T-helper 2 cell treated with Interferon-gamma antibody and Interleukin-4, amounts not matched to agents 5 μg/mL and 100 μg/mL, for 36 hours (primary cell): ENCODE measurements at regions not wholly inside any gene's neighbourhood (a gene's known extent, or its start where the extent isn't known, plus 50 kb on each side); places are given as distances from the start of the nearest gene placed in this dataset.
"Not testable (repeated sequence)": the region's sequence is repeated elsewhere in the genome, so short reads cannot be mapped to it uniquely, and the experiment has no call there.

Experiments
- DNase-seq: peaks from one replicate; pipeline ENCODE4 v3.0.0; 2021; ENCODE audit warnings: low spot score
- H3K27ac Mint-ChIP-seq: one replicate; pipeline ENCODE4 v1.8.0; 2021; ENCODE audit warnings: mild to moderate bottlenecking, mixed read lengths
- H3K27me3 Mint-ChIP-seq: one replicate; pipeline ENCODE4 v1.8.0; 2021; ENCODE audit warnings: low read depth, mixed read lengths
- H3K36me3 Mint-ChIP-seq: one replicate; pipeline ENCODE4 v1.8.0; 2021; ENCODE audit warnings: low read depth, mixed read lengths
- H3K4me1 Mint-ChIP-seq: one replicate; pipeline ENCODE4 v1.8.0; 2021; ENCODE audit warnings: low read depth, mixed read lengths
- H3K4me3 Mint-ChIP-seq: one replicate; pipeline ENCODE4 v1.8.0; 2022; ENCODE audit warnings: mild to moderate bottlenecking, moderate library complexity, mixed read lengths
- H3K9me3 Mint-ChIP-seq: one replicate; pipeline ENCODE4 v1.8.0; 2021; ENCODE audit warnings: mixed read lengths

DNA sequence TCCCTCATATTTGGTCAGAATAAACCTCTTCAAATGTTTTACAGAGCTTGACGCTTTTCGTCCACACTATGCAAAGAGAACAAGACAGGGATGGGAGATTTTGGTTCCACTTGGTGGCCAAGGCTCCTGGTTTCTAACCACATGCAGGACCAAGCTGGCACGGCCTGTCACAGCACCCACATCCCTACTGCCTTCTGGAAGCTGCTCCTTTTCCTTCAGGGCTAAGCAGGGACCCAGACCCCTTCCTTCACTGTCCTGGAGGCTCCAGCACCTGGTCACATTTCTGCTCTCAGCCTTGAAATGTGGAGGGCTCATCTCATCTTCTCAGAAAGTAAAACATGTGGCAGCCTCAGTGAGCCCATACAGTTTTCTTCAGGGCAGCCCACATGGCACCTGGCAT is 50.4 kb upstream of the ARHGEF7 start:
- no peak overlapping the region for H3K27ac Mint-ChIP-seq
- DNase-seq, result no peak
- H3K4me3 Mint-ChIP-seq, result no peak overlapping the region
- peaks cover 55% of the 10 kb centered on the region for H3K27me3 Mint-ChIP-seq
- no peaks in the 10 kb centered on the region for H3K36me3 Mint-ChIP-seq
- peaks cover 5% of the 10 kb centered on the region for H3K4me1 Mint-ChIP-seq
- H3K9me3 Mint-ChIP-seq, result no peaks in the 10 kb centered on the region

DNA sequence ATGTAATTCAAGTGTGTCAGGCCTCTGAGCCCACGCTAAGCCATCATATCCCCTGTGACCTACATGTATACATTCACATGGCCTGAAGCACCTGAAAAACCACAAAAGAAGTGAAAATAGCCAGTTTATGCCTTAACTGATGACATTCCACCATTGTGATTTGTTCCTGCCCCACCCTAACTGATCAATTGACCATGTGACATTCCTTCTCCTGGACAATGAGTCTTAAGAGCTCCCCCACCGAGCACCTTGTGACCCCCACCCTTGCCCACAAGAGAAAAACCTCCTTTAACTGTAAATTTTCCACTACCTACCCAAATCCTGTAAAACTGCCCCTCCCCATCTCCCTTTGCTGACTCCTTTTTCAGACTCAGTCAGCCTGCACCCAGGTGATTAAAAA is 52.1 kb upstream of the ARHGEF7 start:
- Mint-ChIP-seq H3K27ac (no peak overlapping the region), H3K36me3 (no peaks in the 10 kb centered on the region), H3K9me3 (no peaks in the 10 kb centered on the region), H3K4me3 (no peak overlapping the region), H3K27me3 (peaks cover 51% of the 10 kb centered on the region), H3K4me1 (peaks cover 5% of the 10 kb centered on the region)
- no peak for DNase-seq

GRCh38 chr13:111062305-111062704 is 52.8 kb upstream of the ARHGEF7 start:
- peaks cover 2% of the 10 kb centered on the region for H3K4me1 Mint-ChIP-seq
- H3K36me3 Mint-ChIP-seq, result no peaks in the 10 kb centered on the region
- H3K27me3 Mint-ChIP-seq, result peaks cover 54% of the 10 kb centered on the region
- no peak overlapping the region for H3K27ac Mint-ChIP-seq
- no peaks in the 10 kb centered on the region for H3K9me3 Mint-ChIP-seq
- no peak overlapping the region for H3K4me3 Mint-ChIP-seq
- DNase-seq, result no peak

DNA sequence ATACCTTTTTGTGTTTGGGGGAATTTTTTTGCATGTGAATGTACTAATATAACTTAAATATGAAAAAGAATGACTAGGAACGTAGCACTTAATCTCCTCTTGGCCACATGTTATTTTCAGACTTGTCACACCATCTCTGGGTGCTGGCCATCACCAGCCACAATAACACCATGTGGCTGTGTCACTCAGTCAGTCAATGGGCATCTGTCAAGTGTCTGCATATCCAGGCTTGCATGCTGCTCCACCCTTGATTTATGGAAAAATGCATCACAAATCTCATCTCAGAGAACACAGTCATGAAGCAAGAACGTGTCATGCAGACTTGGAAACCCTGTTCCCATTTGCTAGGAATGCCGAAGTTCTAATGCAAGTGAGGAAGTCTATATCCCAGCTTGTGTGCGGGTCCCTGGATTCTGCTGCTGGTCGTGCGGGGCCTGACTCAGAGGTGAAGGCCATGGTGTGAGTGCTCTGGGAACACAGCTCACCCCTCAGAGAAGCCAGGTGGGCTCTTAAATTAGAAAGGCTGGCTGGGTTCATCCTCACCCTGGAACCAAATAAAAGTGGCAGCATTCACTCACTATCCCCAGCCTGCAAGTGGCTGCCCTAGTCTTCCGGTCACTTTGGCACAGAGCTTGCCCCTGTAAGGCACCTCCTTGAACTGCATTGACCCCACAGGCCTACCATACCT is 53.6 kb upstream of the ARHGEF7 start:
- DNase-seq, result no peak
- no peak overlapping the region for H3K27ac Mint-ChIP-seq
- no peaks in the 10 kb centered on the region for H3K9me3 Mint-ChIP-seq
- peaks cover 56% of the 10 kb centered on the region for H3K27me3 Mint-ChIP-seq
- no peaks in the 10 kb centered on the region for H3K36me3 Mint-ChIP-seq
- H3K4me1 Mint-ChIP-seq, result peaks cover 2% of the 10 kb centered on the region
- no peak overlapping the region for H3K4me3 Mint-ChIP-seq

GRCh38 chr13:111060237-111060919 is 54.7 kb upstream of the ARHGEF7 start:
- Mint-ChIP-seq H3K27ac (no peak overlapping the region), H3K36me3 (no peaks in the 10 kb centered on the region), H3K27me3 (peaks cover 51% of the 10 kb centered on the region), H3K9me3 (no peaks in the 10 kb centered on the region), H3K4me3 (no peak overlapping the region), H3K4me1 (no peaks in the 10 kb centered on the region)
- DNase-seq, result no peak

GRCh38 chr13:111058796-111059506 is 56.2 kb upstream of the ARHGEF7 start:
- DNase-seq, result no peak
- Mint-ChIP-seq H3K4me1 (no peaks in the 10 kb centered on the region), H3K36me3 (no peaks in the 10 kb centered on the region), H3K27me3 (peaks cover 47% of the 10 kb centered on the region), H3K27ac (no peak overlapping the region), H3K4me3 (no peak overlapping the region), H3K9me3 (no peaks in the 10 kb centered on the region)

DNA sequence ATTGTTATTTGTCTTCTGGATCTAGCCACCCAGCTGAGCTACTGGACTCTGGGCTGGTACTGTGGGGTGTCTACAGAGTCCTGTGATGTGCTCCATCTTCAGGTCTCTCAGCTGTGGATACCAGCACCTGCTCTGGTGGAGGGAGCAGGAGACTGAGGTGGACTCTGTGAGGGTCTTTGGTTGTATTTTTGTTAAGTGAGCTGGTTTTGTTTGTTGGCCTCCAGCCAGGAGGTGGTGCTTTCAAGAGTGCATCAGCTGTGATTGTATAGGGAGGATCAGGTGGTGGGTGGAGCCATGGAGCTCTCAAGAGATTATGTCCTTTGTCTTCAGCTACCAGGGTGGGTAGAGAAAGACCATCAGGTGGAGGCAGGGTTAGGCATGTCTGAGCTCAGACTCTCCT is 56.8 kb upstream of the ARHGEF7 start:
- not testable (repeated sequence) for H3K27ac Mint-ChIP-seq, H3K4me3 Mint-ChIP-seq, H3K36me3 Mint-ChIP-seq, H3K4me1 Mint-ChIP-seq, H3K9me3 Mint-ChIP-seq, DNase-seq
- H3K27me3 Mint-ChIP-seq, result peaks cover 47% of the 10 kb centered on the region

GRCh38 chr13:111051726-111052232 is 63.3 kb upstream of the ARHGEF7 start:
- not testable (repeated sequence) for H3K4me1 Mint-ChIP-seq, DNase-seq, H3K4me3 Mint-ChIP-seq, H3K27ac Mint-ChIP-seq, H3K9me3 Mint-ChIP-seq, H3K36me3 Mint-ChIP-seq
- H3K27me3 Mint-ChIP-seq, result peaks cover 21% of the 10 kb centered on the region

- Mint-ChIP-seq H3K27ac (no peak overlapping the region), H3K9me3 (no peaks in the 10 kb centered on the region), H3K36me3 (no peaks in the 10 kb centered on the region), H3K4me3 (no peak overlapping the region), H3K4me1 (peaks cover 6% of the 10 kb centered on the region), H3K27me3 (peaks cover 21% of the 10 kb centered on the region)
- no peak for DNase-seq
These were observed 63.9 kb upstream of the ARHGEF7 start for GRCh38 chr13:111051041-111051725.

DNA sequence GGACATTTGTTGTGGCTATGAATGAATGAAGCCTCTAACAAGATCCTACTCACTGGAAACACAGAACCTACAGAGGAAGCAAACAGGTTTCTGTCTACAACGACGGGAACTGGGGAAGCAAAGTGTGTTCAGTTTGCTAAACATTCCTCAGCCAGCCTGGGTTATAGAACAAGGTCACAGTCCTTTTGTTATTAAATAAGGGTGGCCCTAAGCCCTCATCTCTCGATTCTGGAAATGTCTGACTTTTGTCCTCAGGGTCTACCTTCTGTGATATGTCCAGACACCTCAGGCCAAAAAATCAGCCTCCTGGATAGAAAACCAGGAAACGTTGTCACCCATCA is 64.6 kb upstream of the ARHGEF7 start:
- Mint-ChIP-seq H3K4me3 (no peak overlapping the region), H3K9me3 (no peaks in the 10 kb centered on the region)

DNA sequence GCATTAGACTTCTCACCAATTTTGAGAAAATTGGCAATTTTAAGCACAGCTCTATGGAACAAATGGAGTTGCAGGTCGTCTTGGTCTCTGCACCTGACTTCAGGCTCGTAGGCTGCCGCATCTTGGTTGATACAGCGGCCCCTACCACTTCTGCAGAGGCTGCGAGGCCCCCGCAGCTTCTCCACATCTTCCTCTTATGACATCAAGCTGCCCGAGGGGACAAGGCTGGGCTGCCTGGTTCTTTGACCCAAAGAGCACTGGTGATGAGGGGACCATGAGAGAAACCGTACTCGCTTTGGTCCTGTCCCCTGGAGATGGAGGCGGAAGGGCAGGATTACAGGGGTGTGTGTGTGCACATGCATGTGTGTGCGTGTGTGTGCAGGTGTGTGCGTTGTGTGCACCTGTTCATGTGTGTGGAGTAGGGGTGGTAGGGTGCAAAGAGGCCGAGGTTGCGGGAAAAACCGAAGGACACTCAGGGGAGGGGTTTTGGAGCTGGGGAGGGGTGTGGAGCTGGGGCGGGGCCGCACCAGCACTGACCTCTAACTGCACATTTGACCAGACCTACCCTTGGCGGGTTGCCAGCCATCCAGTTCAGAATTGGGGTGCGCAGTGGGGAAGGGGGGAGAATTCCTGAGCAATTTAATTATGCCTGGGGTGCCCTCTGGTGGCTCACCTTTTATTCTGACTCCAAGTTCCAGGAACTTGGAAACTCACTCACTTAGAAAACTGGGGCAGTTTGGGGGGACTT is 65.1 kb upstream of the ARHGEF7 start:
- peaks cover 10% of the 10 kb centered on the region for H3K27me3 Mint-ChIP-seq
- H3K9me3 Mint-ChIP-seq, result no peaks in the 10 kb centered on the region
- no peak overlapping the region for H3K27ac Mint-ChIP-seq
- no peaks in the 10 kb centered on the region for H3K36me3 Mint-ChIP-seq
- no peak overlapping the region for H3K4me3 Mint-ChIP-seq
- DNase-seq, result no peak
- peaks cover 6% of the 10 kb centered on the region for H3K4me1 Mint-ChIP-seq

More for the DNA sequence above, 64.6 kb upstream of the ARHGEF7 start:
- H3K36me3 Mint-ChIP-seq, result no peaks in the 10 kb centered on the region
- H3K27me3 Mint-ChIP-seq, result peaks cover 16% of the 10 kb centered on the region
- H3K4me1 Mint-ChIP-seq, result peaks cover 6% of the 10 kb centered on the region
- DNase-seq, result no peak
- H3K27ac Mint-ChIP-seq, result no peak overlapping the region

GRCh38 chr13:111048387-111048786 is 66.7 kb upstream of the ARHGEF7 start:
- H3K27me3 Mint-ChIP-seq, result peaks cover 2% of the 10 kb centered on the region
- no peaks in the 10 kb centered on the region for H3K36me3 Mint-ChIP-seq
- no peaks in the 10 kb centered on the region for H3K9me3 Mint-ChIP-seq
- H3K4me1 Mint-ChIP-seq, result peaks cover 6% of the 10 kb centered on the region
- no peak overlapping the region for H3K4me3 Mint-ChIP-seq
- no peak for DNase-seq
- H3K27ac Mint-ChIP-seq, result no peak overlapping the region

GRCh38 chr13:111047326-111047725 is 67.8 kb upstream of the ARHGEF7 start:
- Mint-ChIP-seq H3K4me3 (peak overlapping the region; percentile 7), H3K36me3 (no peaks in the 10 kb centered on the region), H3K27ac (no peak overlapping the region), H3K9me3 (no peaks in the 10 kb centered on the region), H3K27me3 (peaks cover 3% of the 10 kb centered on the region), H3K4me1 (peaks cover 6% of the 10 kb centered on the region)
- DNase-seq, result no peak
